Astrocyte (in vitro differentiated cells and primary cell): ENCODE measurements at regions not wholly inside any gene's neighbourhood (a gene's known extent, or its start where the extent isn't known, plus 50 kb on each side); places are given as distances from the start of the nearest gene placed in this dataset.

Source experiments
- DNase-seq: peaks from one replicate; pipeline ENCODE4 v3.0.0-alpha.2; 2010; ENCODE audit warnings: low read depth
- FAIRE-seq: peaks from 2 replicates; lab custom pipeline; 2011; peaks lifted over from hg19 to GRCh38; lab: Jason Lieb, UNC
- H2AFZ ChIP-seq: 2 replicates; pipeline ENCODE4 v1.6.0; 2012; ENCODE audit warnings: low read depth, low read length, inconsistent platforms
- H3K27ac ChIP-seq: 2 replicates; pipeline ENCODE4 v1.5.1; 2011; ENCODE audit warnings: low read depth, low read length, inconsistent platforms
- H3K27me3 ChIP-seq: 2 replicates; pipeline ENCODE4 v1.6.0; 2011; ENCODE audit warnings: low read length, inconsistent platforms; ENCODE audit not compliant: insufficient read depth
- H3K36me3 ChIP-seq: 2 replicates; pipeline ENCODE4 v1.5.1; 2011; ENCODE audit warnings: low read length, inconsistent platforms; ENCODE audit not compliant: insufficient read depth
- H3K4me1 ChIP-seq: 2 replicates; pipeline ENCODE4 v1.5.1; 2011; ENCODE audit warnings: low read length, inconsistent platforms; ENCODE audit not compliant: insufficient read depth
- H3K4me2 ChIP-seq: 2 replicates; pipeline ENCODE4 v1.6.0; 2012; ENCODE audit warnings: low read length, inconsistent platforms
- H3K4me3 ChIP-seq: 2 replicates; pipeline ENCODE4 v1.5.1; 2011; ENCODE audit warnings: low read depth, mild to moderate bottlenecking, low read length, inconsistent platforms; ENCODE audit not compliant: insufficient read depth
- H3K79me2 ChIP-seq: 2 replicates; pipeline ENCODE4 v1.6.0; 2012; ENCODE audit warnings: mild to moderate bottlenecking, low read length, inconsistent platforms; ENCODE audit not compliant: insufficient read depth
- H3K9ac ChIP-seq: 2 replicates; pipeline ENCODE4 v1.6.0; 2012; ENCODE audit warnings: mild to moderate bottlenecking, low read length, inconsistent platforms
- H3K9me3 ChIP-seq: 2 replicates; pipeline ENCODE4 v1.5.1; 2012; ENCODE audit warnings: low read depth, mild to moderate bottlenecking, low read length, inconsistent platforms; ENCODE audit not compliant: insufficient read depth
- H4K20me1 ChIP-seq: 2 replicates; pipeline ENCODE4 v1.6.0; 2012; ENCODE audit warnings: low read length, inconsistent platforms; ENCODE audit not compliant: insufficient read depth
- H3K27ac Mint-ChIP-seq: one replicate; pipeline ENCODE4 v1.8.0; 2021; ENCODE audit warnings: mild to moderate bottlenecking, mixed read lengths; ENCODE audit not compliant: unreplicated experiment
- H3K27me3 Mint-ChIP-seq: one replicate; pipeline ENCODE4 v1.8.0; 2021; ENCODE audit warnings: low read depth, mixed read lengths; ENCODE audit not compliant: unreplicated experiment
- H3K36me3 Mint-ChIP-seq: one replicate; pipeline ENCODE4 v1.8.0; 2021; ENCODE audit warnings: low read depth, mixed read lengths; ENCODE audit not compliant: unreplicated experiment
- H3K4me1 Mint-ChIP-seq: one replicate; pipeline ENCODE4 v1.8.0; 2021; ENCODE audit warnings: low read depth, mixed read lengths; ENCODE audit not compliant: unreplicated experiment
- H3K4me3 Mint-ChIP-seq: one replicate; pipeline ENCODE4 v1.8.0; 2021; ENCODE audit warnings: mild to moderate bottlenecking, moderate library complexity, mixed read lengths; ENCODE audit not compliant: unreplicated experiment
- H3K9me3 Mint-ChIP-seq: one replicate; pipeline ENCODE4 v1.8.0; 2021; ENCODE audit warnings: mild to moderate bottlenecking, mixed read lengths; ENCODE audit not compliant: unreplicated experiment
- CTCF ChIP-seq: IDR thresholded peaks from 2 replicates; pipeline ENCODE4 v1.5.1; 2011; ENCODE audit warnings: low read depth, mild to moderate bottlenecking, inconsistent platforms, low read length, moderate library complexity; ENCODE audit not compliant: insufficient read depth
- EZH2 ChIP-seq: IDR thresholded peaks from 2 replicates; pipeline ENCODE4 v1.6.1; 2012; ENCODE audit warnings: mild to moderate bottlenecking, low read length, inconsistent platforms; ENCODE audit not compliant: insufficient read depth

GRCh38 chr1:114302821-114303220, 149.2 kb upstream of the SYT6 start:
- Mint-ChIP-seq H3K4me3 (no peak overlapping the region), H3K9me3 (peaks cover 18% of the 10 kb centered on the region), H3K27ac (no peak overlapping the region), H3K27me3 (peaks cover 10% of the 10 kb centered on the region), H3K36me3 (no peaks in the 10 kb centered on the region), H3K4me1 (no peaks in the 10 kb centered on the region)
- Histone ChIP-seq H3K9ac (no peak overlapping the region), H3K79me2 (no peaks in the 10 kb centered on the region), H3K9me3 (no peaks in the 10 kb centered on the region), H3K4me2 (no peak overlapping the region), H3K27me3 (peaks cover 6% of the 10 kb centered on the region), H3K4me1 (no peaks in the 10 kb centered on the region), H2AFZ (no peak overlapping the region), H3K27ac (no peak overlapping the region), H3K4me3 (no peak overlapping the region), H3K36me3 (no peaks in the 10 kb centered on the region), H4K20me1 (no peaks in the 10 kb centered on the region)
- DNase-seq (no peak), FAIRE-seq (no peak)
- TF ChIP-seq EZH2 (no peak), CTCF (no peak)

- Histone ChIP-seq H3K9me3 (no peaks in the 10 kb centered on the region), H3K4me2 (peak overlapping the region; percentile 12), H3K36me3 (no peaks in the 10 kb centered on the region), H4K20me1 (no peaks in the 10 kb centered on the region), H2AFZ (no peak overlapping the region), H3K27ac (no peak overlapping the region), H3K4me1 (no peaks in the 10 kb centered on the region), H3K79me2 (no peaks in the 10 kb centered on the region), H3K4me3 (no peak overlapping the region), H3K27me3 (peaks cover 6% of the 10 kb centered on the region), H3K9ac (no peak overlapping the region)
- peaks cover under 1% of the 10 kb centered on the region for H3K9me3 Mint-ChIP-seq
- no peak for TF ChIP-seq EZH2
- TF ChIP-seq CTCF = no peak
- peaks cover 13% of the 10 kb centered on the region for H3K27me3 Mint-ChIP-seq
- no peak overlapping the region for H3K4me3 Mint-ChIP-seq
- H3K36me3 Mint-ChIP-seq = no peaks in the 10 kb centered on the region
- DNase-seq (no peak), FAIRE-seq (no peak)
- H3K4me1 Mint-ChIP-seq = no peaks in the 10 kb centered on the region
- no peak overlapping the region for H3K27ac Mint-ChIP-seq
Measured at GRCh38 chr1:114299331-114299975, 145.8 kb upstream of the SYT6 start.

GRCh38 chr1:114298008-114298407, 144.3 kb upstream of the SYT6 start:
- no peak overlapping the region for H3K27ac ChIP-seq
- no peaks in the 10 kb centered on the region for H3K36me3 ChIP-seq
- H3K79me2 ChIP-seq = no peaks in the 10 kb centered on the region
- H3K27ac Mint-ChIP-seq = no peak overlapping the region
- TF ChIP-seq CTCF (no peak), EZH2 (no peak)
- DNase-seq (no peak), FAIRE-seq (no peak)
- H3K4me1 ChIP-seq = no peaks in the 10 kb centered on the region
- H3K4me3 Mint-ChIP-seq = no peak overlapping the region
- no peak overlapping the region for H2AFZ ChIP-seq
- H3K9me3 Mint-ChIP-seq = no peaks in the 10 kb centered on the region
- H3K9ac ChIP-seq = no peak overlapping the region
- H3K4me1 Mint-ChIP-seq = no peaks in the 10 kb centered on the region
- no peaks in the 10 kb centered on the region for H4K20me1 ChIP-seq
- peaks cover 13% of the 10 kb centered on the region for H3K27me3 Mint-ChIP-seq
- peaks cover 6% of the 10 kb centered on the region for H3K27me3 ChIP-seq
- no peak overlapping the region for H3K4me2 ChIP-seq
- H3K36me3 Mint-ChIP-seq = no peaks in the 10 kb centered on the region
- H3K4me3 ChIP-seq = no peak overlapping the region
- H3K9me3 ChIP-seq = no peaks in the 10 kb centered on the region
